Glutamatergic neuron (in vitro differentiated cells): ENCODE measurements at regions not wholly inside any gene's neighbourhood (a gene's known extent, or its start where the extent isn't known, plus 50 kb on each side); places are given as distances from the start of the nearest gene placed in this dataset.

Source experiments
- DNase-seq: peaks from one replicate; pipeline ENCODE4 v3.0.0; 2022
- H3K27ac Mint-ChIP-seq: one replicate; pipeline ENCODE4 v1.8.0; 2020; ENCODE audit warnings: mild to moderate bottlenecking, mixed read lengths, inconsistent platforms; ENCODE audit not compliant: unreplicated experiment
- H3K27me3 Mint-ChIP-seq: one replicate; pipeline ENCODE4 v1.8.0; 2020; ENCODE audit warnings: mild to moderate bottlenecking, moderate library complexity, mixed read lengths, inconsistent platforms; ENCODE audit not compliant: unreplicated experiment
- H3K36me3 Mint-ChIP-seq: one replicate; pipeline ENCODE4 v1.8.0; 2020; ENCODE audit warnings: mild to moderate bottlenecking, mixed read lengths, inconsistent platforms; ENCODE audit not compliant: unreplicated experiment
- H3K4me1 Mint-ChIP-seq: one replicate; pipeline ENCODE4 v1.8.0; 2020; ENCODE audit warnings: mild to moderate bottlenecking, low read depth, mixed read lengths, inconsistent platforms; ENCODE audit not compliant: unreplicated experiment
- H3K4me3 Mint-ChIP-seq: one replicate; pipeline ENCODE4 v1.8.0; 2020; ENCODE audit warnings: mild to moderate bottlenecking, mixed read lengths, inconsistent platforms; ENCODE audit not compliant: unreplicated experiment
- H3K9me3 Mint-ChIP-seq: one replicate; pipeline ENCODE4 v1.8.0; 2020; ENCODE audit warnings: mild to moderate bottlenecking, moderate library complexity, mixed read lengths, inconsistent platforms; ENCODE audit not compliant: unreplicated experiment
- TF ChIP-seq, protein P1 (sequence below): fragments of 200-600 bp; sonication (generic); IDR thresholded peaks from one replicate; pipeline ENCODE4 v1.5.0; 2021; ENCODE audit not compliant: partially characterized antibody, unreplicated experiment

DNA sequence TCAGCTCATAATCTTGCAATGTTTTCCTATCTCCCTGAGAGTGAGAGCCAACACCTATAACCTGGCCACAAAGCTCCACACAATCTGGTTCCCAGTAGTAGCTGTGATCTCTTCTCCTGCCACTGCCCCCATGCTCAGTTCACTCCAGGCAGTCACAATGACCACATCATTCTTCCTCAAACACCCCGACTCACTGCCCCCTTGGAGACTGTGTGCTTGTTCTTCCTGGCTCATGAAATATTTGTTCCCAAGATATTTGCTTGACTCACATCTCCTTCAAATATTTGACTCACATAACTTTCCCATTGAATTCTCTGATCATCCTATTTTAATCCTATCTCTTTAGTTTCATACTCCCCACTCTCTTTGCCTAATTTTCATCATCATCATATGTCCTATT lies 173.7 kb downstream of the AREG start:
- H3K27ac Mint-ChIP-seq = no peak overlapping the region

DNA sequence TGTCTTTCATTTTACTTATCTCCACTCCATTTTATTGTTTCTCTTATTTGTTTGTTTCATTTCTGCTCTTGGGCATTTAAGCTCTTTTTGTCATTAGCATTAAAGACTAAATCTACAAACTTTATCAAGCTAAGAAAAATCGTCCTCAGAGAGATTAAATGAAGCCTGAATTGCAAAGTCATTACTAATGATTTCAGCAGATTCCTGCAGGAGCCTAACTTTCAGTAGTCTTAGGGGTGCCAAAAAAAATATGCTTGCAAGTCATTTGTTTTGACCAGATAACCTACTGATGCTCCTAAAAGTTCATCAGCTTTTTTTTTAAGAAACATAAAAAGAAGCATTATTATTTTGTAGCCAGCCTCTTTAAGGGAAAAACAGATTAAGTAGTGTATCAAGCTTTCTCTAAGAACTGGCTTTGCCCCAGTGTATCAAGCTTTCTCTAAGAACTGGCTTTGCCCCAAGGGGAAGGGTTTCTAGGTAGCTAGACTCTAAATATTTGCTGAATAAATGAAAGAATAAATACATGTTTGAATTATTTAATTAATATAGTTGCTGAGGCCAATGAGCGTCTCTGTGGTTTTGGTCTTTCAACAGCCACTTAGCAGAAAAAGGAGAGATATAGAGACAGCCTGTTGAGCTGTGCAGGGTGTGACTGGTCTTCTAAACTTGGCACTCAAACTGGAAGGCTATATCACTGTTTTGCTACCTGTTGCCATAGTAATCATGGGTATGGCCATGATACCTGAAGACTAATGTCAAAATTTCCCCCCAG lies 174.2 kb downstream of the BTC start:
- Mint-ChIP-seq H3K4me3 (no peak overlapping the region), H3K9me3 (no peaks in the 10 kb centered on the region), H3K36me3 (no peaks in the 10 kb centered on the region), H3K4me1 (no peaks in the 10 kb centered on the region), H3K27me3 (no peaks in the 10 kb centered on the region), H3K27ac (no peak overlapping the region)
- TF ChIP-seq, protein P1, sequence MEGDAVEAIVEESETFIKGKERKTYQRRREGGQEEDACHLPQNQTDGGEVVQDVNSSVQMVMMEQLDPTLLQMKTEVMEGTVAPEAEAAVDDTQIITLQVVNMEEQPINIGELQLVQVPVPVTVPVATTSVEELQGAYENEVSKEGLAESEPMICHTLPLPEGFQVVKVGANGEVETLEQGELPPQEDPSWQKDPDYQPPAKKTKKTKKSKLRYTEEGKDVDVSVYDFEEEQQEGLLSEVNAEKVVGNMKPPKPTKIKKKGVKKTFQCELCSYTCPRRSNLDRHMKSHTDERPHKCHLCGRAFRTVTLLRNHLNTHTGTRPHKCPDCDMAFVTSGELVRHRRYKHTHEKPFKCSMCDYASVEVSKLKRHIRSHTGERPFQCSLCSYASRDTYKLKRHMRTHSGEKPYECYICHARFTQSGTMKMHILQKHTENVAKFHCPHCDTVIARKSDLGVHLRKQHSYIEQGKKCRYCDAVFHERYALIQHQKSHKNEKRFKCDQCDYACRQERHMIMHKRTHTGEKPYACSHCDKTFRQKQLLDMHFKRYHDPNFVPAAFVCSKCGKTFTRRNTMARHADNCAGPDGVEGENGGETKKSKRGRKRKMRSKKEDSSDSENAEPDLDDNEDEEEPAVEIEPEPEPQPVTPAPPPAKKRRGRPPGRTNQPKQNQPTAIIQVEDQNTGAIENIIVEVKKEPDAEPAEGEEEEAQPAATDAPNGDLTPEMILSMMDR = no peak
- DNase-seq = no peak

More for the DNA sequence above, 173.7 kb downstream of the AREG start:
- no peak for DNase-seq
- Mint-ChIP-seq H3K27me3 (no peaks in the 10 kb centered on the region), H3K4me3 (no peak overlapping the region), H3K4me1 (no peaks in the 10 kb centered on the region), H3K9me3 (no peaks in the 10 kb centered on the region), H3K36me3 (no peaks in the 10 kb centered on the region)
- TF ChIP-seq, protein P1 = no peak

DNA sequence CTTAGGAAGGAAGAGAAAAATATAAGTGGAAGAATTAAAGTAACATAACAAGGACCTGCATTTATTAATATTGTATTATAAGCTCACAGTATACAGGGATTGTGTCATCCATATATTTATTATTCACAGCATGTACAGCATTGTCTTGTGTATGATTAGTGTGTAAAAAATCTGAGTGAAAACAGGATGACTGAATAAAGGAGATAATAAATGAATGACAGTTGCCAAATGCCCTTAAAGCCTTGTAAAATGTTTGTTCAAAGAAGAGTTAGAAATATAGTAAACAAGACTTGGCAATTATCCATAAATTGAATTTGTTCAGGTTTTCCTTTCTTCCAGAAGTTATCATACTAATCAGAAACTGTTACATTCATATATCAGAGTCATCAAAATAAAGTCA lies 172.7 kb downstream of the BTC start:
- H3K4me3 Mint-ChIP-seq = no peak overlapping the region
- H3K4me1 Mint-ChIP-seq = no peaks in the 10 kb centered on the region
- TF ChIP-seq, protein P1 = no peak
- no peaks in the 10 kb centered on the region for H3K9me3 Mint-ChIP-seq
- no peak overlapping the region for H3K27ac Mint-ChIP-seq
- no peaks in the 10 kb centered on the region for H3K36me3 Mint-ChIP-seq
- no peaks in the 10 kb centered on the region for H3K27me3 Mint-ChIP-seq
- no peak for DNase-seq

DNA sequence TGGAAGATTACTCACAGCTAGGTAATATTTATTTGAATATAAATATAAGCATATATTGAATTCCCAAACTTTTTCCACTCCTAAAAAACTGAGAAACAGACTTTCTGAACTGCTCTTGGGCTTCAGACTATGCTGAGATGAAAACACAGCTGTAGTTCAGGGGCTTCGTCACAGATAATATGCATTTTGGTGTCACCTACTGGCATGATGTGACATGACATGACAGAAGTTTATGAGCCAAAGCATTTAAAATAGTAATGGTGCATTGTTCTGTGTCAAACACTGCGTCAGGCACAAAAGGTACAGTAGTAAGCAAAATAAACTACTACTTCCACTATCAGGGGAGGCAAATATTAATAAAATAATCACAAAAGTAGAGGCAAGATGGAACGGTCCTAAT lies 171.3 kb downstream of the BTC start:
- H3K36me3 Mint-ChIP-seq = no peaks in the 10 kb centered on the region
- no peaks in the 10 kb centered on the region for H3K4me1 Mint-ChIP-seq
- TF ChIP-seq, protein P1 = peak; percentile 65
- DNase-seq = no peak
- no peak overlapping the region for H3K4me3 Mint-ChIP-seq
- H3K9me3 Mint-ChIP-seq = no peaks in the 10 kb centered on the region
- no peaks in the 10 kb centered on the region for H3K27me3 Mint-ChIP-seq
- H3K27ac Mint-ChIP-seq = no peak overlapping the region

DNA sequence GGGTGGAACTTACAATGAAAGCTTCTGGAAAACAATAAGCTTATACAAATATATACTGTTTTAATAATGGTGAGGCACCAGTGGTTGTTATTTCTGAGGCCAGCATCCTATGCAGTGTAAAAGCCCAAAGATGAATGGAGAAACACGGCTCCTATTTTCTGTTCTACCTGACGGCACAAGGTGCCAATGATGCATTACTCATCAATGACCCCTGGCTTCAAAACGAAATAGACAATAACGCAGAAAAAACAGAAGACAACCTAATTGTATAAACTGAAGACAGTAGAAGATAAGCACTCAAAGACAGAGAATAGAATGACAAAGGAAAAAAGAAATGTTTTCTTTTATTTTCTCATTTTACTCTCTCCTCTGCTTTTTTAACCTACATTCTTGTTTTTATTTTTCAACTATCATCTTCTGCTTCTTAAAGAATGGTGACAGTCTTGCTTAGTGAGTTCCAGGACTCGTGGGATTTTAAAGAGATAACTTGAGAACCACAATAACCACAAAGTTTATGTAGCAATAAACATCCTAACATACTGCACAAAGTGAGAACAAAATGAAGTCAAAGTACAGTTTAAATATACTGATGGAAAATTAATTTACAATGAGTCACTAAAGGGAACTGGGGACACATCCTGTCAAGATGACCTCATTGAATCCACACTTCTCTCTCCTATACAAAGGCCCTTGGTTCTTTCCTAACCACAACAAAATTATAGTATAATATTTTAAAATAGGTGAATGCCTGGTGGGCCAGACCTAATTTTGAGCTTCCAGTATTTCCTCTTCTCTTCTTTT lies 169.8 kb downstream of the BTC start:
- TF ChIP-seq, protein P1 = no peak
- no peaks in the 10 kb centered on the region for H3K4me1 Mint-ChIP-seq
- H3K9me3 Mint-ChIP-seq = no peaks in the 10 kb centered on the region
- no peak for DNase-seq
- H3K4me3 Mint-ChIP-seq = no peak overlapping the region
- no peak overlapping the region for H3K27ac Mint-ChIP-seq
- H3K36me3 Mint-ChIP-seq = no peaks in the 10 kb centered on the region
- no peaks in the 10 kb centered on the region for H3K27me3 Mint-ChIP-seq
